Fibroblast of pulmonary artery (primary cell): ENCODE measurements at regions not wholly inside any gene's neighbourhood (a gene's known extent, or its start where the extent isn't known, plus 50 kb on each side); places are given as distances from the start of the nearest gene placed in this dataset.
"Not testable (repeated sequence)": the region's sequence is repeated elsewhere in the genome, so short reads cannot be mapped to it uniquely, and the experiment has no call there.

Experiments
- DNase-seq: peaks from one replicate; pipeline ENCODE4 v3.0.0-alpha.2; 2010; ENCODE audit warnings: low read depth
- H3K4me3 ChIP-seq: replicated peaks from 2 replicates; pipeline ENCODE4 v1.5.1; 2011; ENCODE audit warnings: low read depth, mild to moderate bottlenecking, control low read depth, low read length, moderate library complexity
- TF ChIP-seq, protein P1 (sequence below): IDR thresholded peaks from 2 replicates; pipeline ENCODE4 v1.5.1; 2011; ENCODE audit warnings: mild to moderate bottlenecking, control low read depth, low read length, inconsistent platforms; ENCODE audit errors: missing control alignments

GRCh38 chr4:118586357-118586790 lies 98.8 kb upstream of the METTL14 start:
- TF ChIP-seq, protein P1, sequence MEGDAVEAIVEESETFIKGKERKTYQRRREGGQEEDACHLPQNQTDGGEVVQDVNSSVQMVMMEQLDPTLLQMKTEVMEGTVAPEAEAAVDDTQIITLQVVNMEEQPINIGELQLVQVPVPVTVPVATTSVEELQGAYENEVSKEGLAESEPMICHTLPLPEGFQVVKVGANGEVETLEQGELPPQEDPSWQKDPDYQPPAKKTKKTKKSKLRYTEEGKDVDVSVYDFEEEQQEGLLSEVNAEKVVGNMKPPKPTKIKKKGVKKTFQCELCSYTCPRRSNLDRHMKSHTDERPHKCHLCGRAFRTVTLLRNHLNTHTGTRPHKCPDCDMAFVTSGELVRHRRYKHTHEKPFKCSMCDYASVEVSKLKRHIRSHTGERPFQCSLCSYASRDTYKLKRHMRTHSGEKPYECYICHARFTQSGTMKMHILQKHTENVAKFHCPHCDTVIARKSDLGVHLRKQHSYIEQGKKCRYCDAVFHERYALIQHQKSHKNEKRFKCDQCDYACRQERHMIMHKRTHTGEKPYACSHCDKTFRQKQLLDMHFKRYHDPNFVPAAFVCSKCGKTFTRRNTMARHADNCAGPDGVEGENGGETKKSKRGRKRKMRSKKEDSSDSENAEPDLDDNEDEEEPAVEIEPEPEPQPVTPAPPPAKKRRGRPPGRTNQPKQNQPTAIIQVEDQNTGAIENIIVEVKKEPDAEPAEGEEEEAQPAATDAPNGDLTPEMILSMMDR: no peak
- DNase-seq: no peak
- no peak overlapping the region for H3K4me3 ChIP-seq

- no peak for DNase-seq
- H3K4me3 ChIP-seq: no peak overlapping the region
- TF ChIP-seq, protein P1: no peak
Observed at GRCh38 chr4:118587116-118587831, 97.9 kb upstream of the METTL14 start.

DNA sequence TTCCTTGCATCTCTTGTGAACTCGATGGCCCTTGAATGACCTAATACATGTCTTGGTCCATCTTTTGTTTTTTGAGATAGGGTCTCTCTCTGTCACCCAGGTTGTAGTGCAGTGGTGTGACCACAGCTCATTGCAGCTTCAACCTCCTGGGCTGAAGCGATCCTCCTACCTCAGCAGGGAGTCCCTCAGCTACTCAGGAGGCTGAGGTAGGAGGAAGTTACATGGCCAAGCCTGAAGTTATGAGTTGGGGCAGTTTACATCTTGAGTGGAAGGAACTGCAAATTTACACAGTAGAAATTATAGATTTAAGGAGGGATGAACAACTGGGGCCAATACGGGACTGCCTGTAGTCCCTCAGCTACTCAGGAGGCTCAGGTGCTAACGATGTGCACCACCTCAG lies 97.2 kb upstream of the METTL14 start:
- no peak overlapping the region for H3K4me3 ChIP-seq
- TF ChIP-seq, protein P1: no peak
- DNase-seq: no peak

DNA sequence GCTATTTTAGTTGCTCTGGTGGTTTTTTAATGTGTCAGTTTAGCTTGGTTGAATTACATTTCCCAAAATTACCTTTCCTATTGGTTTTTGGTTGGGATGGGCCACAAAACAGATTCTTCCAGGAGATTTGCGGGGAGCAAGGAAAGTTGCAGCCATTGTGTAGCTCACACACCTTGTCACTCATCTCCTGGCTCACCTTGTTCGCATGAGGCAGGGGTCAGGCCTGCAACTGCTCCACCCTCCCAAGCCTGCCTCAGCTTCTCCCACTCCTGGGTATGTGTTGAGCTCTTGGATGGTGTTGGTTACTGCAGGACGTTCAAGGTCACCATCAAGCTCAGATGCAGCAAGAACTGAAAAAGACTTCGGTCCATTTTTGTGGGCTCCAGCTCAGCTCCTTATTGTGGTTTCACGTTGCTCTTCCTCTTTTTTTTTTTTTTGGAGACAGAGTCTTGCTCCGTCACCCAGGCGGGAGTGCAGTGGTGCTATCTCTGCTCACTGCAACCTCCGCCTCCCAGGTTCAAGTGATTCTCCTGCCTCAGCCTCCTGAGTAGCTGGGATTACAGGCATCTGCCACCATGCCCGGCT lies 95.6 kb upstream of the METTL14 start:
- no peak overlapping the region for H3K4me3 ChIP-seq
- no peak for DNase-seq
- TF ChIP-seq, protein P1: no peak

- DNase-seq: peak; percentile 95
- H3K4me3 ChIP-seq: peak overlapping the region; percentile 64
Observed at GRCh38 chr4:118591339-118592046, 93.7 kb upstream of the METTL14 start.

GRCh38 chr4:118592289-118592688 lies 92.9 kb upstream of the METTL14 start:
- peak overlapping the region; percentile 64 for H3K4me3 ChIP-seq
- not testable (repeated sequence) for DNase-seq

DNA sequence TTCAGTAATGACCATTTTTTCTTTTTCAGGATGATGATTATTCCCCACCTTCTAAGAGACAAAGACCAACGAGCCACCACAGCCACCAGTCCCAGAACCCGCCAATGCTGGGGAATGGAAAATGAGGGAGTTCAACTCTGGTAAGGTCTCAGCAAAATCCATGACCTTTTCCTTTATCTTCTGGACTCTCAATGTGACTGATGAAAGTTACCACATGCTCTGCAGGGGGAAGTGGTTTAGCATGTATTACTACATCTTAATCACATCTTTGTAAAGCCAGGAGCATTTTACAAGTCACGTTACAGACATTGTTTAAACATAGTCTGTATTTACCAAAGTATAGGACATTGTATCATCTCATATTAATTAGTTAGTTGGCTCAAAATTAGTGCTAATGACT lies 89.3 kb upstream of the METTL14 start:
- not testable (repeated sequence) for H3K4me3 ChIP-seq, DNase-seq

DNA sequence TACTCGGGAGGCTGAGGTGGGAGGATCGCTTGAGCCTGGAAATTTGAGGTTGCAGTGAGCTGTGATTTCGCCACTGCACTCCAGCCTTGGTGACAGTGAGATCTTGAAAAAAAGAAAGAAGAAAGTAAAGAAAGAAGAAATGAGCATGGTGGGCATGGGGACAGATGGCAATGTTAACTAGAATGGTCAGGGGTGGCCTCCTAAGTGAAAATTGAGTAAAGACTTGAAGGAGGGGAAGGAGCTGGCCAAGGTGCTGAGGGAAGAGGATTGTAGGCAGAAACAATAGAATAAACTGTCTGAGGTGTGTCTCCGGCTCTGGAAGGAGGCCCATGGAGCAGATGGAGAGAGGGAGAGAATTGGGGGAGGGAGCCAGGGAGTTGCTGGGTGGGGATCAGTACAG lies 60.1 kb upstream of the METTL14 start:
- H3K4me3 ChIP-seq, DNase-seq: not testable (repeated sequence)

- peak; percentile 66 for DNase-seq
- H3K4me3 ChIP-seq: not testable (repeated sequence)
Observed at GRCh38 chr4:118629697-118630096, 55.5 kb upstream of the METTL14 start.

DNA sequence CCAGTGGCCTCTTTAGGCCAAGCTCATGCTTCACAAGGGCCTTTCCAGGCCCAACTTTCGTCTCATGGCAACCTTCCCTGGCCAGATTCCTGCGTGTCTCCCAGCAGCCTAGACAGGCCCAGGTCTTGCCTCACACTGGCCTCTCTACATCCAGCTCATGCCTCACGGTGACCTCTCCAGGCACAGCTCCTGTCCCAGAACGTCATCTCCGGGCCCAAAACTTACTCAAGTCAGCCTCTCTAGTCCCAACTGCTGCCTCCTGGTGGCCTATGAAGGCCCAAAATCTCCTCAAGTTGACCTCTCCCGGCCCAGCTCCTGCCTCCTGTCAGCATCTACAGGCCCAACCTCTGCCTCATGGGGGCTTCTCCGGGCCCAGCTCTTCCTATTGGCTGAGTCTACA lies 54.3 kb upstream of the METTL14 start:
- H3K4me3 ChIP-seq, DNase-seq: not testable (repeated sequence)

GRCh38 chr4:118631321-118632050 lies 53.7 kb upstream of the METTL14 start:
- not testable (repeated sequence) for H3K4me3 ChIP-seq, DNase-seq

DNA sequence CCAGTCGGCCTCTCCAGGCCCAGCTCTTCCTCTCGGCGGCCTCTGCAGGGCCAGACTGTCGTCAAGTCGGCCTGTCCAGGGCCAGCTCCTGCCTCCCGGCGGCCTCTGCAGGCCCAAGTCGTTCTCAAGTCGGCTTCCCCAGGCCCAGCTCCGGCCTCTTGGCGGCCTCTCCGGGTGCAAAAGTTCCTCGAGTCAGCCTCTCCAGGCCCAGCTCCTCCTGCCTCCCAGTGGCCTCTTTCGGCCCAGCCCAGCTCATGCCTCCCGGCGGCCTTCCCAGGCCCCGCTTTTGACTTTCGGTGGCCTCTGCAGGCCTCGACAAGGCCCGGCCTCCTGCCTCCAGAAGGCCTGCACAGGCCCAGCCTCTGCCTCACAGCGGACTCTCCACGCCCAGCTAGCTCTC lies 51.7 kb upstream of the METTL14 start:
- DNase-seq: not testable (repeated sequence)

GRCh38 chr4:118634126-118634875 lies 50.9 kb upstream of the METTL14 start:
- DNase-seq, H3K4me3 ChIP-seq: not testable (repeated sequence)

More for the DNA sequence above, 51.7 kb upstream of the METTL14 start:
- not testable (repeated sequence) for H3K4me3 ChIP-seq
